ENCODE measurements at regions not wholly inside any gene's neighbourhood (a gene's known extent, or its start where the extent isn't known, plus 50 kb on each side); places are given as distances from the start of the nearest gene placed in this dataset.

DNA sequence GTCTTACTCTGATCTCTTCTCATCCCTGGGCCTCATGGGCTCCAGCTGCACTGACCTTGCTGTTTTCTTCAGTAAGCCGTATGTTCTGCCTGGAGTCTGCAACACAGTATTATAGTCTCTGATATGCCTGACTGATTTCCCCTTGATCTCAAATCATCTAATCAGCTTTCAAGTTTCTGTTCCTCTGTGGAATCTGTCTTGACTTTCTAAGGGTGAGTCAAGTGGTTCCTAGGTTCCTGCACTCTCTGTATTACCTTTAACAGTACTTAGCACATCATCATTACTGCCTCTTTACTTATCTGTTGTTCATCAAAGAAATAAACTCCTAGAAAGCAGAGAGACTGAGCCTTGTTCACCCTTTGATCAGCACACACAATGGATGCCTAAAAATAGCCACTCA, 350.7 kb downstream of the LMO7 start:
- H3K9ac ChIP-seq (ENCODE audit: low read depth in 1 of 2, low read length in 2 of 2): no peak overlapping the region
- no peaks in the 10 kb centered on the region for H3K4me1 ChIP-seq (ENCODE audit: control insufficient read depth in 4 of 4, insufficient read depth in 4 of 4, low read length in 3 of 4)
- H3K27me3 ChIP-seq (ENCODE audit: control insufficient read depth in 4 of 4, insufficient read depth in 4 of 4, low read length in 3 of 4): no peaks in the 10 kb centered on the region
- H3K9me3 ChIP-seq (ENCODE audit: control insufficient read depth in 4 of 4, low read length in 3 of 4): no peaks in the 10 kb centered on the region
- TF ChIP-seq, protein P1, sequence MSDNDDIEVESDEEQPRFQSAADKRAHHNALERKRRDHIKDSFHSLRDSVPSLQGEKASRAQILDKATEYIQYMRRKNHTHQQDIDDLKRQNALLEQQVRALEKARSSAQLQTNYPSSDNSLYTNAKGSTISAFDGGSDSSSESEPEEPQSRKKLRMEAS (IDR thresholded peaks at IDR 0.05): no peak
- TF ChIP-seq HNF4A (conservative IDR thresholded peaks at IDR 0.05) (no peak), ZBTB33 (IDR thresholded peaks at IDR 0.05) (no peak), JUND (IDR thresholded peaks at IDR 0.05) (no peak), HNF4G (IDR thresholded peaks at IDR 0.05) (no peak), REST (IDR thresholded peaks at IDR 0.05) (no peak), GABPA (IDR thresholded peaks at IDR 0.05 in 1 of 2, conservative IDR thresholded peaks at IDR 0.05 in 1 of 2) (no peak), TAF1 (conservative IDR thresholded peaks at IDR 0.05) (no peak), RXRA (IDR thresholded peaks at IDR 0.05) (no peak)
- no peak overlapping the region for H3K27ac ChIP-seq (ENCODE audit: low read depth in 1 of 2, low read length in 2 of 2)
- H3K36me3 ChIP-seq (ENCODE audit: control insufficient read depth in 4 of 4, insufficient read depth in 3 of 4, low read depth in 1 of 4, low read length in 3 of 4): no peaks in the 10 kb centered on the region
- 73% methylated on average over 1 of the region's 1 CpG for WGBS
- DNase-seq (ENCODE audit: low spot score): no peak
- no peak overlapping the region for H3K4me3 ChIP-seq (ENCODE audit: low read depth in 1 of 3, low read length in 3 of 3)

- no peaks in the 10 kb centered on the region for H3K36me3 ChIP-seq (ENCODE audit: control insufficient read depth in 4 of 4, insufficient read depth in 3 of 4, low read depth in 1 of 4, low read length in 3 of 4)
- no peak overlapping the region for H3K4me3 ChIP-seq (ENCODE audit: low read depth in 1 of 3, low read length in 3 of 3)
- no peak for TF ChIP-seq NR2F2 (IDR thresholded peaks at IDR 0.05)
- no peak for TF ChIP-seq HNF4G (IDR thresholded peaks at IDR 0.05)
- no peak for TF ChIP-seq TAF1 (conservative IDR thresholded peaks at IDR 0.05)
- no peak for TF ChIP-seq RAD21 (IDR thresholded peaks at IDR 0.05)
- no peak for TF ChIP-seq ZBTB33 (IDR thresholded peaks at IDR 0.05)
- no peak for TF ChIP-seq JUND (IDR thresholded peaks at IDR 0.05)
- no peak for TF ChIP-seq REST (IDR thresholded peaks at IDR 0.05)
- TF ChIP-seq FOXA1 (IDR thresholded peaks at IDR 0.05): no peak
- no peak for TF ChIP-seq SP1 (IDR thresholded peaks at IDR 0.05)
- TF ChIP-seq CTCF (IDR thresholded peaks at IDR 0.05; ENCODE audit: low read depth, low read length, missing input control): no peak
- no peak for TF ChIP-seq EGR1 (IDR thresholded peaks at IDR 0.05; ENCODE audit: low read depth in 2 of 2)
- TF ChIP-seq GABPA (IDR thresholded peaks at IDR 0.05 in 1 of 2, conservative IDR thresholded peaks at IDR 0.05 in 1 of 2): no peak
- no peak for TF ChIP-seq FOXA2 (IDR thresholded peaks at IDR 0.05)
- TF ChIP-seq, protein P1 (IDR thresholded peaks at IDR 0.05): no peak
- TF ChIP-seq, protein P2, sequence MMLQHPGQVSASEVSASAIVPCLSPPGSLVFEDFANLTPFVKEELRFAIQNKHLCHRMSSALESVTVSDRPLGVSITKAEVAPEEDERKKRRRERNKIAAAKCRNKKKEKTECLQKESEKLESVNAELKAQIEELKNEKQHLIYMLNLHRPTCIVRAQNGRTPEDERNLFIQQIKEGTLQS (IDR thresholded peaks at IDR 0.05): no peak
- no peaks in the 10 kb centered on the region for H3K4me1 ChIP-seq (ENCODE audit: control insufficient read depth in 4 of 4, insufficient read depth in 4 of 4, low read length in 3 of 4)
- no peaks in the 10 kb centered on the region for H3K9me3 ChIP-seq (ENCODE audit: control insufficient read depth in 4 of 4, low read length in 3 of 4)
- WGBS: 39% methylated on average over 1 of the region's 1 CpG
- no peak for DNase-seq (ENCODE audit: low spot score)
- no peak overlapping the region for H3K9ac ChIP-seq (ENCODE audit: low read depth in 1 of 2, low read length in 2 of 2)
- no peak overlapping the region for H3K27ac ChIP-seq (ENCODE audit: low read depth in 1 of 2, low read length in 2 of 2)
- H3K27me3 ChIP-seq (ENCODE audit: control insufficient read depth in 4 of 4, insufficient read depth in 4 of 4, low read length in 3 of 4): no peaks in the 10 kb centered on the region
Measured at GRCh38 chr13:75985132-75985531, 349.0 kb downstream of the LMO7 start.

Data from liver (tissue), 8 donors.